ENCODE measurements at regions not wholly inside any gene's neighbourhood (a gene's known extent, or its start where the extent isn't known, plus 50 kb on each side); places are given as distances from the start of the nearest gene placed in this dataset.

DNA sequence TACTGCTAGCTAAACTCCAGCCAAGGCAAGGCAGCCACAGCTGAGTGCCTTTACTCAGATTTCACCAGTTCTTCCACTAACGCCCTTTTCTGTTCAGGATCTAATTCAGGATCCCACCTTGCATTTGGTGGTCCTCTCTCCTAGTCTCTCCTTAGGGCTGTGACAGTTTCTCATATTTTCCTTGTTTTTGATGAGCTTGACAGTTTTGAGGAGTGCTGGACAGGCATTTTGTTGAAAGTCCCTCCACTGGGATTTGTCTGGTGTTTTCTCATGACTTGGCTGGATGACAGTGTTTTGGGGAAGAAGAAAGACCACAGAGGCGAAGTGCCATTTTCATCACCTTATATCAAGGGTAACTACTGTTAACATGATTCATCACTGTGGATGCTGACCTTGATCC, 162.3 kb upstream of the TSC22D1 start:
- in situ Hi-C loops (cut with HindIII; ENCODE audit: extremely low pct_ligation_motif_present, low pct_unique_long_range_greater_than_20kb) = no loop called here
- CTCF ChIA-PET (ENCODE audit: low intra/inter-chr PET ratio, low total read pairs) = no interaction called here
- H3K4me1 ChIP-seq (ENCODE audit: insufficient read depth, low read length) = no peaks in the 10 kb centered on the region

More for the DNA sequence above, 162.3 kb upstream of the TSC22D1 start:
- Histone ChIP-seq H3K27ac (ENCODE audit: extremely low read length, insufficient read depth, low read length) (no peak overlapping the region), H3K27me3 (ENCODE audit: control insufficient read depth in 1 of 2, insufficient read depth in 2 of 2, low read length in 2 of 2) (no peaks in the 10 kb centered on the region; a peak in 1 of 5 replicates), H3K9me3 (ENCODE audit: low read length) (no peaks in the 10 kb centered on the region), H3K9ac (ENCODE audit: insufficient read depth, low read depth, low read length) (no peak overlapping the region), H3K79me2 (ENCODE audit: insufficient read depth, low read length) (no peaks in the 10 kb centered on the region), H3K36me3 (replicated peaks in 1 of 2; ENCODE audit: control insufficient read depth in 1 of 2, insufficient read depth in 2 of 2, low read length in 2 of 2) (no peaks in the 10 kb centered on the region), H3K4me2 (ENCODE audit: low read depth, low read length) (no peak overlapping the region), H3K4me3 (replicated peaks in 1 of 3; ENCODE audit: insufficient read depth in 1 of 3, low read depth in 2 of 3, low read length in 3 of 3) (no peak overlapping the region), H4K20me1 (ENCODE audit: insufficient read depth, low read length) (no peaks in the 10 kb centered on the region), H2AFZ (ENCODE audit: low read length) (no peak overlapping the region)
- WGBS (ENCODE audit: low lambda C conversion rate) = 5% methylated on average over 2 of the region's 2 CpGs
- TF ChIP-seq ZFP37 (CRISPR knock-in tag; IDR thresholded peaks at IDR 0.05; ENCODE audit: borderline replicate concordance) (no peak), MAFK (conservative IDR thresholded peaks at IDR 0.05 in 1 of 2, IDR thresholded peaks at IDR 0.05 in 1 of 2; ENCODE audit: low read length in 2 of 2) (peak; percentile 66 to 72; a peak in 3 of 4 replicates), MAFF (IDR thresholded peaks at IDR 0.05; ENCODE audit: low read depth, low read length) (peak; percentile 74), KAT7 (CRISPR knock-in tag; IDR thresholded peaks at IDR 0.05; ENCODE audit: borderline replicate concordance) (no peak)
- TF ChIP-seq, protein P1, sequence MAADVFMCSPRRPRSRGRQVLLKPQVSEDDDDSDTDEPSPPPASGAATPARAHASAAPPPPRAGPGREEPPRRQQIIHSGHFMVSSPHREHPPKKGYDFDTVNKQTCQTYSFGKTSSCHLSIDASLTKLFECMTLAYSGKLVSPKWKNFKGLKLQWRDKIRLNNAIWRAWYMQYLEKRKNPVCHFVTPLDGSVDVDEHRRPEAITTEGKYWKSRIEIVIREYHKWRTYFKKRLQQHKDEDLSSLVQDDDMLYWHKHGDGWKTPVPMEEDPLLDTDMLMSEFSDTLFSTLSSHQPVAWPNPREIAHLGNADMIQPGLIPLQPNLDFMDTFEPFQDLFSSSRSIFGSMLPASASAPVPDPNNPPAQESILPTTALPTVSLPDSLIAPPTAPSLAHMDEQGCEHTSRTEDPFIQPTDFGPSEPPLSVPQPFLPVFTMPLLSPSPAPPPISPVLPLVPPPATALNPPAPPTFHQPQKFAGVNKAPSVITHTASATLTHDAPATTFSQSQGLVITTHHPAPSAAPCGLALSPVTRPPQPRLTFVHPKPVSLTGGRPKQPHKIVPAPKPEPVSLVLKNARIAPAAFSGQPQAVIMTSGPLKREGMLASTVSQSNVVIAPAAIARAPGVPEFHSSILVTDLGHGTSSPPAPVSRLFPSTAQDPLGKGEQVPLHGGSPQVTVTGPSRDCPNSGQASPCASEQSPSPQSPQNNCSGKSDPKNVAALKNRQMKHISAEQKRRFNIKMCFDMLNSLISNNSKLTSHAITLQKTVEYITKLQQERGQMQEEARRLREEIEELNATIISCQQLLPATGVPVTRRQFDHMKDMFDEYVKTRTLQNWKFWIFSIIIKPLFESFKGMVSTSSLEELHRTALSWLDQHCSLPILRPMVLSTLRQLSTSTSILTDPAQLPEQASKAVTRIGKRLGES (CRISPR knock-in tag; IDR thresholded peaks at IDR 0.05; ENCODE audit: borderline replicate concordance) = no peak
- TF ChIP-seq, protein P2, sequence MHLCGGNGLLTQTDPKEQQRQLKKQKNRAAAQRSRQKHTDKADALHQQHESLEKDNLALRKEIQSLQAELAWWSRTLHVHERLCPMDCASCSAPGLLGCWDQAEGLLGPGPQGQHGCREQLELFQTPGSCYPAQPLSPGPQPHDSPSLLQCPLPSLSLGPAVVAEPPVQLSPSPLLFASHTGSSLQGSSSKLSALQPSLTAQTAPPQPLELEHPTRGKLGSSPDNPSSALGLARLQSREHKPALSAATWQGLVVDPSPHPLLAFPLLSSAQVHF (CRISPR knock-in tag; IDR thresholded peaks at IDR 0.05) = no peak
- FAIRE-seq = no peak
- intact Hi-C loops (cut with micrococcal nuclease; ENCODE audit: unreplicated experiment) = no loop called here
- POLR2A ChIA-PET = no interaction called here
- no TSS peak for BruUV-seq (replicated peaks)
- ATAC-seq = no peak
- no peak for DNase-seq (ENCODE audit: low spot score)
